ENCODE measurements at regions not wholly inside any gene's neighbourhood (a gene's known extent, or its start where the extent isn't known, plus 50 kb on each side); places are given as distances from the start of the nearest gene placed in this dataset.

DNA sequence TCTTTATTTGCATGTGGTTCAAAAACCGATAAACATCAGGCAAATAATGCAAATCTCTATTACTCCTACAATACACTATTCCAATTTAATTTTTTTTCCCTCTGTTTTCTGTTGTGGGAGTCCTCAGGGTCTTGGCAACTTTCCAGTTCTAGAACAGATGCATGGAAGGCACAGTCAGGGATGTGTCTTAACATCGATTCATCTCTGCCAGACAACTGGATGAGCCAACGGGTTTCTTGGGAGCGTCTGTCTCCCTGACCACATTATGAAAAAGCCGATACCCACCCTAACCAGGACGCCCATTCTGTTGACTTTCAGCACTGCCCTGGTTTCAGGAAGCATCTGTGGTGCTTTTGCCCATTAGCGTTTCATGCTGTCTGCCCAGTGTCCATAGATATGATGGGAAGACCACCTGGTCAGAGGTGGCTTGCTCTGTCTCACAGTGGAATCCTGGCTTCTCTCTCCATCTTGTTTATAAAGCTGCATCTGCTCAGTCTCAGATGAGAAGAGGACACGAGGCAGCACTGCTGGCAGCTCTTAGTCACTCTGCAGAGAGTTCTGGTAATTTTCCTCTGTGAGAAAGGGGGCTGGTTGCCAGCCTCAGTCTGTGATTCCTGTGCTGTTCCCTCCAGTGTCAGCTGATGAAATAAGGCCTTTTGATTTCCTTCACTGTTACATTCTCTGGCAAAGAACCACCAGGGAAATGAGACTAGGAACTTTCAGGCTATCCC, 57.9 kb upstream of the KCNE4 start:
- peak; percentile 77 for DNase-seq (ENCODE audit: low spot score)

DNA sequence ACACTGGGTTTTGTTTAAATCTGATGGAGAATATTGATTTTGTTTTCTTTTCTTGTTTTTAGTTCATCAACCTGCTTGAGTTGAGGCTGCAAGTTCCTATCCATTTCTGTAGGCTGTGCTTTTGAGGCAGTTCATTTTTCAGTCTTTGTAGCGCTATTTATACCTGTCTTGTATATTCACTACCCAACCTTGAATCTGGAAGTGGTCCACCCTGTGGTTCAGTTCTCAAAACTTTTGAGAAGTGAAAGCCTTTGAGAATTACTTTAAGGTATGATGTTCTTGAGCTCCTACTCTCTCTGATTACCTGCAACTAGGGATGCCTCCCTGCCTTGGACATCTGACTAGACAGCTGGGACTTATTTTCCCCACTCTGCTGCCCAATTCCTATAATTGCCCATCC, 53.5 kb upstream of the KCNE4 start:
- DNase-seq (ENCODE audit: low spot score): no peak

DNA sequence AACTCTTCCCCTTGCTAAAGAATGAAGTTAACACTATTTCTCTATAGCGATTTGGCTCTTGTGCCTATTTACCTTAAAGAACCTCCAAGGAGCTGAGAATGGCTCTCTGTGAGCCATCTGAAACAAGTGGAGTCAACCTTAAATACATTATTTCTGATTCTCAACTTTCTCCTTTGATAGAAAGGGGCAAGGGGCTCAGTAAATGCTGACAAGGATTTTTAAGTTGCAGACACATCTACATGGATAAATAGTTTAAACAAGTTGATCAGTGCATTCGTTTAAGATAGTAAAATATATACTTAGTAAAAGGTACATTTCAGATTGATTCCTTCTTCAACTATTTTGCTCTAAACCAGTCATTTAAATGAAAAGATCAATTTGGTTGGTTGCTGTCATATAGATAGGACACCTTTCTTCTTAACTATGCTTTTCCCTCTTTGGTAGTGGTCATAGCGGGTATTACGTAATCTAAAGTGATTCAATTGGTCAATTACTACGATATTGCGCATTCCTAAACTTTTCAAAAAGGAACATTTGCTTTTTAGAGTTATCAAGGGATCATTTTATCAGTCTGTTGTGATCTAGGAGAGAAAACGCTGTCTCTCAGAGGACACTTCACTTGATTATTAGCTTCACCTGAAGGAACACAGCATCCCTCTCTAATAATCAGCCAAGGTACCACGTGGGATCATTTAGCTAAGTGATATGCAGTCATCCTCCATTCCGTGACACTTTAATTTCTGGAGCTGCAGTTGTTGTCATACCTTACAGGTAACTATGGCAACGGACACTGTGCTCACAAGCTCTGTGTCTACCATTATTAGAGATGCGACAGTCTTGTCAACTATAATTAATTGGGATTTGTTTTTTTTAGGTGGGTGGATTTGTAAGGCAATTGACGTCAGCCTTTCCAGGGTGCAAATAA, 50.9 kb upstream of the KCNE4 start:
- no peak for DNase-seq (ENCODE audit: low spot score)

DNA sequence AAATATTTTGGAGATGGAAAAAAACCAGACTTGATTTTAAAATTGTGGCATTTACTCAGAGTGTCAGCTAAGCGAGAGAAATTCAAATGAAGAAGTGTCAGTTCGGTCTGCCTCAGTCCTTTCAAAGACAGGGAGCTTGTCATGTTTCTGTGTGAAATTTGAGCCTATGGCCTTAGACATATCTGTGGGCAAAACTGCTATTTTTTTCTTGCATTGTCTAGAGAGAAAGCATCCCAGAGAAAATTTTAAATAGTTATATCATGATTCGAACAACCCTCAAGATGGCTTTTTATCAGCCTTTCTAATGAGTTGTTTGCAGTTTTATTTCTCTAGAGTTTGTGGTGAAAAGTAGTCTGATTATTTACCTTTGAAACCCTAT, 50.2 kb upstream of the KCNE4 start:
- DNase-seq (ENCODE audit: low spot score): no peak
